Upper lobe of right lung (tissue), 1 donor: ENCODE measurements at regions not wholly inside any gene's neighbourhood (a gene's known extent, or its start where the extent isn't known, plus 50 kb on each side); places are given as distances from the start of the nearest gene placed in this dataset.

Source experiments
- ATAC-seq: fragments of 200-7000 bp; cut with Tn5 transposase; one replicate; pipeline ENCODE4 v1.9.1; 2020; ENCODE audit warnings: mild to moderate bottlenecking, moderate library complexity
- DNase-seq: peaks from one replicate; pipeline ENCODE4 v3.0.0-alpha.2; 2020
- H3K27ac ChIP-seq: fragments of 200-600 bp; one replicate; pipeline ENCODE4 v1.8.0; 2022
- H3K27me3 ChIP-seq: fragments of 200-600 bp; one replicate; pipeline ENCODE4 v1.8.0; 2022; ENCODE audit warnings: mild to moderate bottlenecking
- H3K36me3 ChIP-seq: fragments of 200-600 bp; one replicate; pipeline ENCODE4 v1.8.0; 2022
- H3K4me1 ChIP-seq: fragments of 200-600 bp; one replicate; pipeline ENCODE4 v1.8.0; 2022
- H3K4me3 ChIP-seq: fragments of 200-600 bp; one replicate; pipeline ENCODE4 v1.8.0; 2022; ENCODE audit warnings: mild to moderate bottlenecking
- H3K9me3 ChIP-seq: fragments of 200-600 bp; one replicate; pipeline ENCODE4 v1.8.0; 2022
- CTCF ChIP-seq: fragments of 200-600 bp; IDR thresholded peaks from one replicate; pipeline ENCODE4 v1.8.0; 2022; ENCODE audit warnings: antibody characterized with exemption
- intact Hi-C: fragments of 100-400 bp; cut with DNase I; formaldehyde crosslinking; loops from one replicate; pipeline ENCODE4 v1.11.0; 2022
- donor health status: DM: no; HTN: yes; CAD: no; lungs with severe emphysema.

GRCh38 chr2:226552571-226553285 is 246.9 kb downstream of the IRS1 start:
- DNase-seq (no peak), ATAC-seq (no peak)
- H3K4me3 ChIP-seq = no peak overlapping the region
- no peak for TF ChIP-seq CTCF
- H3K9me3 ChIP-seq = no peaks in the 10 kb centered on the region
- H3K27ac ChIP-seq = no peak overlapping the region
- H3K27me3 ChIP-seq = no peaks in the 10 kb centered on the region
- H3K4me1 ChIP-seq = no peaks in the 10 kb centered on the region
- no peaks in the 10 kb centered on the region for H3K36me3 ChIP-seq
- intact Hi-C loops = no loop called here

GRCh38 chr2:226551522-226552250 is 247.9 kb downstream of the IRS1 start:
- H3K4me1 ChIP-seq = no peaks in the 10 kb centered on the region
- H3K27ac ChIP-seq = no peak overlapping the region
- H3K27me3 ChIP-seq = no peaks in the 10 kb centered on the region
- H3K36me3 ChIP-seq = no peaks in the 10 kb centered on the region
- no peak for TF ChIP-seq CTCF
- H3K4me3 ChIP-seq = no peak overlapping the region
- ATAC-seq = no peak
- intact Hi-C loops = no loop called here
- no peaks in the 10 kb centered on the region for H3K9me3 ChIP-seq
- DNase-seq = no peak

GRCh38 chr2:226550801-226551200 is 248.8 kb downstream of the IRS1 start:
- no peak overlapping the region for H3K27ac ChIP-seq
- intact Hi-C loops = no loop called here
- ATAC-seq (no peak), DNase-seq (no peak)
- H3K36me3 ChIP-seq = no peaks in the 10 kb centered on the region
- no peak overlapping the region for H3K4me3 ChIP-seq
- TF ChIP-seq CTCF = no peak
- no peaks in the 10 kb centered on the region for H3K9me3 ChIP-seq
- H3K27me3 ChIP-seq = no peaks in the 10 kb centered on the region
- H3K4me1 ChIP-seq = no peaks in the 10 kb centered on the region

GRCh38 chr2:226548732-226549131 is 250.9 kb downstream of the IRS1 start:
- Histone ChIP-seq H3K4me3 (no peak overlapping the region), H3K36me3 (no peaks in the 10 kb centered on the region), H3K9me3 (no peaks in the 10 kb centered on the region), H3K4me1 (no peaks in the 10 kb centered on the region), H3K27me3 (no peaks in the 10 kb centered on the region), H3K27ac (no peak overlapping the region)
- TF ChIP-seq CTCF = no peak
- ATAC-seq = no peak
- intact Hi-C loops = no loop called here
- DNase-seq = no peak

GRCh38 chr2:226544596-226545210 is 254.9 kb downstream of the IRS1 start:
- no peak overlapping the region for H3K27ac ChIP-seq
- intact Hi-C loops = no loop called here
- H3K9me3 ChIP-seq = no peaks in the 10 kb centered on the region

More at GRCh38 chr2:226544596-226545210, 254.9 kb downstream of the IRS1 start:
- no peak for TF ChIP-seq CTCF
- DNase-seq (no peak), ATAC-seq (no peak)
- Histone ChIP-seq H3K36me3 (no peaks in the 10 kb centered on the region), H3K4me1 (no peaks in the 10 kb centered on the region), H3K27me3 (no peaks in the 10 kb centered on the region), H3K4me3 (no peak overlapping the region)
